Keratinocyte (primary cell): ENCODE measurements at regions not wholly inside any gene's neighbourhood (a gene's known extent, or its start where the extent isn't known, plus 50 kb on each side); places are given as distances from the start of the nearest gene placed in this dataset.
"Not testable (repeated sequence)": the region's sequence is repeated elsewhere in the genome, so short reads cannot be mapped to it uniquely, and the experiment has no call there.

ENCODE experiments used
- DNase-seq: peaks from one replicate; pipeline ENCODE4 v3.0.0-alpha.2; 2011; ENCODE audit warnings: low read depth, missing footprints, low spot score
- FAIRE-seq: peaks from 2 replicates; lab custom pipeline; 2011; peaks lifted over from hg19 to GRCh38; lab: Jason Lieb, UNC
- H2AFZ ChIP-seq: 2 replicates; pipeline ENCODE4 v1.6.0; 2012; ENCODE audit warnings: low read length, control low read depth, inconsistent platforms; ENCODE audit not compliant: control insufficient read depth
- H3K27ac ChIP-seq: 2 replicates; pipeline ENCODE4 v1.5.1; 2011; ENCODE audit warnings: low read length; ENCODE audit not compliant: control insufficient read depth, insufficient read depth
- H3K27me3 ChIP-seq: 3 replicates; pipeline ENCODE4 v1.6.0; 2011; ENCODE audit warnings: low read length; ENCODE audit not compliant: control insufficient read depth, insufficient read depth; ENCODE audit errors: extremely low read depth
- H3K36me3 ChIP-seq, 2 experiments: 2 replicates in 1 of 2; 3 replicates in 1 of 2; pipeline ENCODE4 v1.5.1; 2011; ENCODE audit warnings: low read length in 2 of 2, mild to moderate bottlenecking in 1 of 2; ENCODE audit not compliant: control insufficient read depth in 2 of 2, insufficient read depth in 2 of 2; ENCODE audit errors: extremely low read depth in 1 of 2
- H3K4me1 ChIP-seq: 3 replicates; pipeline ENCODE4 v1.5.1; 2011; ENCODE audit warnings: low read length; ENCODE audit not compliant: control insufficient read depth, insufficient read depth; ENCODE audit errors: extremely low read depth
- H3K4me2 ChIP-seq: 3 replicates; pipeline ENCODE4 v1.6.0; 2011; ENCODE audit warnings: low read depth, low read length; ENCODE audit not compliant: control insufficient read depth, insufficient read depth; ENCODE audit errors: extremely low read depth
- H3K4me3 ChIP-seq, 3 experiments: fragments of 200-600 bp in 1 of 3; sonication (generic) in 1 of 3; 2 replicates in 2 of 3; 3 replicates in 1 of 3; pipeline ENCODE4 v1.5.1; 2011 to 2016; ENCODE audit warnings: low read length in 3 of 3, mild to moderate bottlenecking in 3 of 3, control low read depth in 2 of 3, inconsistent platforms in 1 of 3, low read depth in 1 of 3, mixed read lengths in 1 of 3, mixed run types in 1 of 3, moderate library complexity in 1 of 3; ENCODE audit not compliant: control insufficient read depth in 2 of 3, insufficient read depth in 2 of 3; ENCODE audit errors: extremely low read depth in 1 of 3
- H3K79me2 ChIP-seq: 2 replicates; pipeline ENCODE4 v1.6.0; 2012; ENCODE audit warnings: low read length; ENCODE audit not compliant: control insufficient read depth, insufficient read depth
- H3K9ac ChIP-seq: 3 replicates; pipeline ENCODE4 v1.6.0; 2011; ENCODE audit warnings: low read length; ENCODE audit not compliant: control insufficient read depth, insufficient read depth; ENCODE audit errors: extremely low read depth
- H3K9me1 ChIP-seq: 3 replicates; pipeline ENCODE4 v1.6.0; 2011; ENCODE audit warnings: low read length; ENCODE audit not compliant: control insufficient read depth, insufficient read depth; ENCODE audit errors: extremely low read depth
- H3K9me3 ChIP-seq: 2 replicates; pipeline ENCODE4 v1.5.1; 2012; ENCODE audit warnings: low read depth, low read length; ENCODE audit not compliant: control insufficient read depth
- H4K20me1 ChIP-seq: 3 replicates; pipeline ENCODE4 v1.6.0; 2011; ENCODE audit warnings: low read length; ENCODE audit not compliant: control insufficient read depth, insufficient read depth; ENCODE audit errors: extremely low read depth
- CTCF ChIP-seq, 3 experiments: IDR thresholded peaks in 1 of 3; conservative IDR thresholded peaks in 1 of 3; optimal IDR thresholded peaks in 1 of 3; 2 replicates in 2 of 3; 3 replicates in 1 of 3; pipeline versions ENCODE3 to v1.5.1; 2011; ENCODE audit warnings: low read length in 3 of 3, mild to moderate bottlenecking in 3 of 3, moderate library complexity in 2 of 3, control low read depth in 1 of 3, inconsistent platforms in 1 of 3; ENCODE audit not compliant: insufficient read depth in 2 of 3; ENCODE audit errors: extremely low read depth in 1 of 3
- EZH2 ChIP-seq: IDR thresholded peaks from one replicate; pipeline ENCODE4 v1.6.1; 2012; ENCODE audit warnings: inconsistent platforms, mild to moderate bottlenecking, low read length, moderate library complexity
- dilution Hi-C: fragments of 300-500 bp; cut with MboI; formaldehyde crosslinking; loops from one replicate; pipeline ENCODE4 v1.7.0; 2020; ENCODE audit warnings: low sequenced_read_pairs; ENCODE audit not compliant: extremely low pct_ligation_motif_present

DNA sequence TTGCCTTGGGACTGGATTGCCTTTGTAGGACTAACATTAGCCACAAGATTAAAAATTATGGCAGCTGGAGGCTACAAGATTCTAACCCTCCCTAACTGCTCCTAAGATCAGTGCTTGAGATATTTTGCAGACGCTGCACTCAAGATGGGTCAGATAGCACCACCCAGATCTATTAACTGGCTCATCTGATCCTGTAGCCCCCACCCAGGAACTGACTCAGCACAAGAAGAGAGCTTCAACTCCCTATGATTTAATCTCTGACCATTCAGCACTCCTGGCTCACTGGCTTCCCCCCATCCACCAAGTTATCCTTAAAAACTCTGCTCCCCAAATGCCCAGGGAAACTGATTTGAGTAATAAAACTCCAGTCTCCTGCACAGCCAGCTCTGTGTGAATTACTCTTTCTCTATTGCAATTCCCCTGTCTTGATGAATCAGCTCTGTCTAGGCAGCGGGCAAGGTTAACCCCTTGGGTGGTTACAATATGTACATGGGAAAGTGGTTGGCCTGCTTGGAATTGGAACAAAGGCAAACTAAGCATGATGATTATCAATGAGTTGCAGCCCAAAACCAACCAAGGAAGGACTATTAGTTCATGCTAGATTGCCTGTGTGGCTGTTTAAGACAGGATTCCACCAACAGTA lies 111.3 kb downstream of the OR2B2 start:
- DNase-seq (no peak), FAIRE-seq (no peak)
- H3K27ac ChIP-seq = no peak overlapping the region
- no peak overlapping the region for H3K4me2 ChIP-seq
- dilution Hi-C loops = no loop called here
- no peaks in the 10 kb centered on the region for H3K36me3 ChIP-seq
- TF ChIP-seq CTCF (optimal IDR thresholded peaks at IDR 0.05 in 1 of 3, IDR thresholded peaks at IDR 0.05 in 1 of 3, conservative IDR thresholded peaks at IDR 0.05 in 1 of 3; ENCODE audit: extremely low read depth in 1 of 3, insufficient read depth in 2 of 3, low read length in 3 of 3) (no peak), EZH2 (no peak)
- no peaks in the 10 kb centered on the region for H3K9me3 ChIP-seq
- H3K4me1 ChIP-seq = no peaks in the 10 kb centered on the region
- H3K9ac ChIP-seq = no peak overlapping the region
- H3K9me1 ChIP-seq = no peaks in the 10 kb centered on the region
- no peaks in the 10 kb centered on the region for H4K20me1 ChIP-seq
- H3K79me2 ChIP-seq = no peaks in the 10 kb centered on the region
- no peaks in the 10 kb centered on the region for H3K27me3 ChIP-seq
- H3K4me3 ChIP-seq = no peak overlapping the region
- no peak overlapping the region for H2AFZ ChIP-seq

DNA sequence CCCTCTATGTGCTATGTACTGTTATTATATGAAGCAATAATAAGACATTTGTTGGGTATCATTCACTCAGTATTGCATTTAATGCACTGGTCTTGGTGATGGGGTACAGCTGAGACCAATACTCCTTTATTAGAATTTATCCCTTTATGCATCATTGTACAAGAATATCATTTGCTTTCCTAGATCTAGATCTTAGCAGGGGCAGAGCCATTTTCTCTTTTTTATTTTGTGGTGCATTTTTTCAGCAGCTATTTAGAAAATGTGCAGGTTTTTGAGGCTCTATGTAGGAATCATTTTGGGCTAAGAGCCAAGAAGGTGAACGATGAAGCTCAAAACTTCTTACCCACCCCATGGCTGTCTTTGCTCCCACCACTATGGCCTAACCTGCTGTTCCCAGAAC lies 114.2 kb downstream of the OR2B2 start:
- H2AFZ ChIP-seq = no peak overlapping the region
- no peaks in the 10 kb centered on the region for H3K9me3 ChIP-seq
- DNase-seq = no peak
- H4K20me1 ChIP-seq = no peaks in the 10 kb centered on the region
- H3K9ac ChIP-seq = no peak overlapping the region
- no peak overlapping the region for H3K27ac ChIP-seq
- no peak overlapping the region for H3K4me2 ChIP-seq
- no peaks in the 10 kb centered on the region for H3K27me3 ChIP-seq
- no peaks in the 10 kb centered on the region for H3K9me1 ChIP-seq
- FAIRE-seq = no peak
- H3K4me3 ChIP-seq = no peak overlapping the region
- dilution Hi-C loops = no loop called here
- no peaks in the 10 kb centered on the region for H3K79me2 ChIP-seq
- H3K36me3 ChIP-seq = no peaks in the 10 kb centered on the region
- TF ChIP-seq CTCF (optimal IDR thresholded peaks at IDR 0.05 in 1 of 3, IDR thresholded peaks at IDR 0.05 in 1 of 3, conservative IDR thresholded peaks at IDR 0.05 in 1 of 3; ENCODE audit: extremely low read depth in 1 of 3, insufficient read depth in 2 of 3, low read length in 3 of 3) = no peak
- TF ChIP-seq EZH2 = no peak
- H3K4me1 ChIP-seq = peaks cover 5% of the 10 kb centered on the region

- H3K36me3 ChIP-seq, H3K4me2 ChIP-seq, H3K79me2 ChIP-seq, H2AFZ ChIP-seq, H3K9me3 ChIP-seq, H3K27me3 ChIP-seq, H4K20me1 ChIP-seq, H3K9me1 ChIP-seq, DNase-seq, FAIRE-seq, H3K4me3 ChIP-seq, H3K9ac ChIP-seq, H3K27ac ChIP-seq, dilution Hi-C loops: not testable (repeated sequence)
- peaks cover 11% of the 10 kb centered on the region for H3K4me1 ChIP-seq
These were observed 115.3 kb downstream of the OR2B2 start for GRCh38 chr6:27796736-27797481.
